ENCODE measurements at regions not wholly inside any gene's neighbourhood (a gene's known extent, or its start where the extent isn't known, plus 50 kb on each side); places are given as distances from the start of the nearest gene placed in this dataset.

DNA sequence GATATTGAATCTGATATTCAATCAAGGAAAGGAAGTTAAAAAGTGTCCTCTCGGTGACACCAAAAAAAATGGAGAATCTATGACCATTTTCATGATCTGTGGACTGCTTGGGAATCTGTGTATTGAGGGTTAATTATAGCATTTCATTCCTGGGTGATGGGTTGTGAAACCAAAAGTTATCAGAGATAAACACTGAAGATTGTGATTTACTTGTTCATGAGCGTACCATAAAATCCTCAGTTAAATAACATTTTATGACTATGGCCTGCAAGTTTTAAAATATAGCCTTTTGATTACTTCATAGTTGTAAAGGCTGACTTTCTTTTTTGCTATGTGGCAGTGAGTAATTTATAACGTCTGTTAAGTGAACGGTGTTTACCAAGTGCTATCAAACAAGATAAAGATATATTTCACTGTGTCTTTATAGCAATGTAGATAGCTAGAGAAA lies 267.9 kb upstream of the SEMA6A start:
- peaks cover 42% of the 10 kb centered on the region for H3K9me3 Mint-ChIP-seq
- DNase-seq: no peak
- H3K27ac Mint-ChIP-seq: no peak overlapping the region
- TF ChIP-seq, protein P1, sequence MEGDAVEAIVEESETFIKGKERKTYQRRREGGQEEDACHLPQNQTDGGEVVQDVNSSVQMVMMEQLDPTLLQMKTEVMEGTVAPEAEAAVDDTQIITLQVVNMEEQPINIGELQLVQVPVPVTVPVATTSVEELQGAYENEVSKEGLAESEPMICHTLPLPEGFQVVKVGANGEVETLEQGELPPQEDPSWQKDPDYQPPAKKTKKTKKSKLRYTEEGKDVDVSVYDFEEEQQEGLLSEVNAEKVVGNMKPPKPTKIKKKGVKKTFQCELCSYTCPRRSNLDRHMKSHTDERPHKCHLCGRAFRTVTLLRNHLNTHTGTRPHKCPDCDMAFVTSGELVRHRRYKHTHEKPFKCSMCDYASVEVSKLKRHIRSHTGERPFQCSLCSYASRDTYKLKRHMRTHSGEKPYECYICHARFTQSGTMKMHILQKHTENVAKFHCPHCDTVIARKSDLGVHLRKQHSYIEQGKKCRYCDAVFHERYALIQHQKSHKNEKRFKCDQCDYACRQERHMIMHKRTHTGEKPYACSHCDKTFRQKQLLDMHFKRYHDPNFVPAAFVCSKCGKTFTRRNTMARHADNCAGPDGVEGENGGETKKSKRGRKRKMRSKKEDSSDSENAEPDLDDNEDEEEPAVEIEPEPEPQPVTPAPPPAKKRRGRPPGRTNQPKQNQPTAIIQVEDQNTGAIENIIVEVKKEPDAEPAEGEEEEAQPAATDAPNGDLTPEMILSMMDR (IDR thresholded peaks at IDR 0.05): no peak
- no peaks in the 10 kb centered on the region for H3K27me3 Mint-ChIP-seq (ENCODE audit: insufficient read depth)
- no peaks in the 10 kb centered on the region for H3K36me3 Mint-ChIP-seq (ENCODE audit: low read depth)
- H3K4me1 Mint-ChIP-seq (ENCODE audit: low read depth): no peaks in the 10 kb centered on the region
- no peak overlapping the region for H3K4me3 Mint-ChIP-seq

DNA sequence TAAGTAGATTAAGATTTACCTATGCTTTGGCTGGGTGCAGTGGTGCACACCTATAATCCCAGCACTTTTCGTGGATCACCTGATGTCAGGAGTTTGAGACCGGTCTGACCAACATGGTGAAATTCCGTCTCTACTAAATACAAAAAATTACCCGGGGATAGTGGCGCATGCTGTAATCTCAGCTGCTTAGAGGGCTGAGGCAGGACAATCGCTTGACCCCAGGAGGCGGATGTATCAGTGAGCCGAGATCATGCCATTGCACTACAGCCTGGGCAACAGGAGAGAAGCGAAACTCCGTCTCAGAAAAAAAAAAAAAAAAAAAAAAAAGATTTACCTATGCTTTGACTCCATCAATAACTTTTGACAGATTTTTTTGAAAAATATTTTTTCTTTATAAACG lies 267.1 kb upstream of the SEMA6A start:
- no peak for DNase-seq
- Mint-ChIP-seq H3K36me3 (ENCODE audit: low read depth) (no peaks in the 10 kb centered on the region; the same call in 1 of the 2 replicates), H3K27ac (no peak overlapping the region), H3K4me3 (no peak overlapping the region), H3K27me3 (ENCODE audit: insufficient read depth) (no peaks in the 10 kb centered on the region), H3K4me1 (ENCODE audit: low read depth) (no peaks in the 10 kb centered on the region), H3K9me3 (peaks cover 47% of the 10 kb centered on the region)
- TF ChIP-seq, protein P1 (IDR thresholded peaks at IDR 0.05): no peak

DNA sequence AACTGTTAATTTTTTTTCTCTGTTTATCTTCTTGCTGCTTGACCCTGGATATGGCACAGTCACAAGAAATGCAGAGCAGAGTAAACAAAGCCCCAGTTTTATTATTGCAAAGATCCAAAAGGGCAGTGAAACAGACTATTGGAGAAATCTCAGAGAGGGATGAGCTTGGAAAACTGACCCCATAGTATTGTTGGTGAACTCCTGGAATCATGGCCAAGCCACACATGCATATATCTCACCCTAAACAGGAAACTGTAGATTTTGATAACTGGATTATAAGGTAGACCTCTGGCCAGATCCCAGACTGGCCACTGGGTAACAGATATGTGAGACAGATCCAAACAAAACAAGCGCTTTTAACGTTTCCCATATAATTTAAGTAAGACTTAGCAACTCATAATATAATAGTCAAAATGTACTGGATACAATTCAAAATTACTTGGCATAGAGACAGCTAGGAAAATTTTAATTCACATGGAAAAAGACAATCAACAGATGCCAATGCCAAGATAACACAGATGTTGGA lies 263.5 kb upstream of the SEMA6A start:
- Mint-ChIP-seq H3K9me3 (peaks cover 30% of the 10 kb centered on the region), H3K36me3 (ENCODE audit: low read depth) (no peaks in the 10 kb centered on the region; the same call in 1 of the 2 replicates), H3K27me3 (ENCODE audit: insufficient read depth) (no peaks in the 10 kb centered on the region), H3K27ac (no peak overlapping the region), H3K4me1 (ENCODE audit: low read depth) (no peaks in the 10 kb centered on the region), H3K4me3 (no peak overlapping the region)
- no peak for DNase-seq
- TF ChIP-seq, protein P1 (IDR thresholded peaks at IDR 0.05): no peak

DNA sequence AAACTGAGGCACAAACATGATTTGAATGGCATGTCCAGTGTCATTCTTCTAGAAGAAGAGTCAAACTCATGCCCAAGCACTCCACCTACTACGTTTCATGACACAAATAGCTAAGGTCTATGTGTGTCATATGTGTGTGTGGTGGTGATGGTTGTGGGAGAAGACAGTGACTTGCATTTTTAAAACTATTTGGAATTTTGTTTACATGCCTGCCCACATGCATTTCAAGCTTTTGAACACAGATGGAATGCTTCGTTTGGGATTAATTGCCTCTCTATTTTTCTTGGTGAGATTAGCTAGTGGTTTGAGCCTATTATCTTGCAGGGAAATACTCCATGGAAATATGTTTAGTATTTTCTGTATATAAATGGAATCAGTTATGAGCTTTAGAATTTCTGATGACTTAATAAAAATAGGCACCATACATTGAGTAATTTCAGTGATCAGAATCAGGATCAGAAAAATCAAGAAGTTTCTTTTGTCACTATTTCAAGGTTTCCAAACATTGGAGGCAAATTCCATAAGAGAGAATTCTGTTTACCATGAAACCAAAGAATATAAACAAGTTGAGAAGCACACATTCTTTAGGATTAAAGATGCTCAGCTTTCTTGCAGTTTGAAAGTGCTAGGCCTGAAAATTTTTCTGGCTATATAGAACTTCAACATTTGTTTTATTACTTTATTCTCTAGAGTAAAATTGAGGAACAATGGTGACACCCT lies 260.3 kb upstream of the SEMA6A start:
- TF ChIP-seq, protein P1 (IDR thresholded peaks at IDR 0.05): no peak
- Mint-ChIP-seq H3K9me3 (peaks cover 35% of the 10 kb centered on the region), H3K4me1 (ENCODE audit: low read depth) (no peaks in the 10 kb centered on the region), H3K36me3 (ENCODE audit: low read depth) (no peaks in the 10 kb centered on the region; the same call in 1 of the 2 replicates), H3K4me3 (no peak overlapping the region), H3K27me3 (ENCODE audit: insufficient read depth) (no peaks in the 10 kb centered on the region), H3K27ac (no peak overlapping the region)
- DNase-seq: no peak

DNA sequence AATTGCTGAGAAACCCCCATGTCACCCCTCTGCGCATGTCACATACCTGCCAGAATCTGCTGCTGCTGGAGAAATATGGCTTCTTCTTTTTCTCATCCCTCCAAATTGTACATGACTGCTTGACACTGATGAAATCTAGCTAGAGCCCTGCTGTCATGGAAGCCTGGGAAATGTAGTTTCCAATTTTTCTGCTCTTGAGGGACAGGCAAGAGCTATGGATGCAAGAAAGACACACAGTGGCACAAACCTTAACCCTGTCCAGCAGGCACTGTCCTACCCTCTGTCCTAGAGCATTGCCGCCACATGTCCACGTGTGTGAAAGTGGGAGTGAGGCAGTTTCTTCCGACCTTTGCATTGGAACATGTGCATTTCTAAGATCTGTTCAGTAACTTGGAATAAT lies 255.5 kb upstream of the SEMA6A start:
- TF ChIP-seq, protein P1 (IDR thresholded peaks at IDR 0.05): no peak
- H3K27ac Mint-ChIP-seq: no peak overlapping the region

More for the DNA sequence above, 255.5 kb upstream of the SEMA6A start:
- Mint-ChIP-seq H3K9me3 (peaks cover 26% of the 10 kb centered on the region), H3K27me3 (ENCODE audit: insufficient read depth) (no peaks in the 10 kb centered on the region), H3K4me1 (ENCODE audit: low read depth) (no peaks in the 10 kb centered on the region), H3K36me3 (ENCODE audit: low read depth) (no peaks in the 10 kb centered on the region), H3K4me3 (no peak overlapping the region)
- DNase-seq: no peak

All from HFFc6 (cell line).